ENCODE measurements at regions not wholly inside any gene's neighbourhood (a gene's known extent, or its start where the extent isn't known, plus 50 kb on each side); places are given as distances from the start of the nearest gene placed in this dataset.
"Not testable (repeated sequence)": the region's sequence is repeated elsewhere in the genome, so short reads cannot be mapped to it uniquely, and the experiment has no call there.

GRCh38 chr20:55641497-55641896, 363.8 kb downstream of the CBLN4 start:
- Mint-ChIP-seq H3K9me3 (no peaks in the 10 kb centered on the region), H3K27ac (no peak overlapping the region), H3K4me1 (peaks cover 12% of the 10 kb centered on the region), H3K4me3 (no peak overlapping the region), H3K36me3 (ENCODE audit: low read depth) (no peaks in the 10 kb centered on the region), H3K27me3 (ENCODE audit: insufficient read depth) (peaks cover 2% of the 10 kb centered on the region)
- no peak for DNase-seq
- Histone ChIP-seq H3K4me3 (ENCODE audit: low read length) (no peak overlapping the region), H3K9ac (ENCODE audit: extremely low read depth, low read length, poor library complexity, severe bottlenecking) (no peak overlapping the region), H3K27me3 (ENCODE audit: control insufficient read depth, insufficient read depth, low read length, poor library complexity, severe bottlenecking) (no peaks in the 10 kb centered on the region), H3K4me1 (ENCODE audit: control insufficient read depth, insufficient read depth, low read length) (no peaks in the 10 kb centered on the region), H3K27ac (ENCODE audit: low read depth, low read length) (no peak overlapping the region), H3K9me3 (ENCODE audit: control insufficient read depth, low read length) (peaks cover 28% of the 10 kb centered on the region), H3K36me3 (ENCODE audit: control insufficient read depth, insufficient read depth, low read length) (no peaks in the 10 kb centered on the region)
- WGBS, 2 experiments (ENCODE audit: insufficient coverage in 1 of 2, insufficient read length in 1 of 2): 92 to 100% methylated on average over 1 of the region's 1 CpG
- TF ChIP-seq, protein P1, sequence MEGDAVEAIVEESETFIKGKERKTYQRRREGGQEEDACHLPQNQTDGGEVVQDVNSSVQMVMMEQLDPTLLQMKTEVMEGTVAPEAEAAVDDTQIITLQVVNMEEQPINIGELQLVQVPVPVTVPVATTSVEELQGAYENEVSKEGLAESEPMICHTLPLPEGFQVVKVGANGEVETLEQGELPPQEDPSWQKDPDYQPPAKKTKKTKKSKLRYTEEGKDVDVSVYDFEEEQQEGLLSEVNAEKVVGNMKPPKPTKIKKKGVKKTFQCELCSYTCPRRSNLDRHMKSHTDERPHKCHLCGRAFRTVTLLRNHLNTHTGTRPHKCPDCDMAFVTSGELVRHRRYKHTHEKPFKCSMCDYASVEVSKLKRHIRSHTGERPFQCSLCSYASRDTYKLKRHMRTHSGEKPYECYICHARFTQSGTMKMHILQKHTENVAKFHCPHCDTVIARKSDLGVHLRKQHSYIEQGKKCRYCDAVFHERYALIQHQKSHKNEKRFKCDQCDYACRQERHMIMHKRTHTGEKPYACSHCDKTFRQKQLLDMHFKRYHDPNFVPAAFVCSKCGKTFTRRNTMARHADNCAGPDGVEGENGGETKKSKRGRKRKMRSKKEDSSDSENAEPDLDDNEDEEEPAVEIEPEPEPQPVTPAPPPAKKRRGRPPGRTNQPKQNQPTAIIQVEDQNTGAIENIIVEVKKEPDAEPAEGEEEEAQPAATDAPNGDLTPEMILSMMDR (conservative IDR thresholded peaks at IDR 0.05): no peak

- no peaks in the 10 kb centered on the region for H3K4me1 ChIP-seq (ENCODE audit: control insufficient read depth, insufficient read depth, low read length)
- no peak overlapping the region for H3K4me3 ChIP-seq (ENCODE audit: low read length)
- H3K4me3 Mint-ChIP-seq: no peak overlapping the region
- H3K27me3 Mint-ChIP-seq (ENCODE audit: insufficient read depth): no peaks in the 10 kb centered on the region
- no peak for DNase-seq
- H3K9me3 ChIP-seq (ENCODE audit: control insufficient read depth, low read length): peaks cover 28% of the 10 kb centered on the region
- H3K9me3 Mint-ChIP-seq: no peaks in the 10 kb centered on the region
- 82% methylated on average over 2 of the region's 2 CpGs; no CpG with 5 or more reads in 1 of the 2 experiments for WGBS, 2 experiments (ENCODE audit: insufficient coverage in 1 of 2, insufficient read length in 1 of 2)
- H3K36me3 ChIP-seq (ENCODE audit: control insufficient read depth, insufficient read depth, low read length): no peaks in the 10 kb centered on the region
- no peak overlapping the region for H3K27ac Mint-ChIP-seq
- H3K27me3 ChIP-seq (ENCODE audit: control insufficient read depth, insufficient read depth, low read length, poor library complexity, severe bottlenecking): no peaks in the 10 kb centered on the region
- peaks cover 16% of the 10 kb centered on the region for H3K4me1 Mint-ChIP-seq
- TF ChIP-seq, protein P1 (conservative IDR thresholded peaks at IDR 0.05): no peak
- H3K9ac ChIP-seq (ENCODE audit: extremely low read depth, low read length, poor library complexity, severe bottlenecking): no peak overlapping the region
- no peak overlapping the region for H3K27ac ChIP-seq (ENCODE audit: low read depth, low read length)
- no peaks in the 10 kb centered on the region for H3K36me3 Mint-ChIP-seq (ENCODE audit: low read depth)
Measured at GRCh38 chr20:55635870-55636269, 369.4 kb downstream of the CBLN4 start.

DNA sequence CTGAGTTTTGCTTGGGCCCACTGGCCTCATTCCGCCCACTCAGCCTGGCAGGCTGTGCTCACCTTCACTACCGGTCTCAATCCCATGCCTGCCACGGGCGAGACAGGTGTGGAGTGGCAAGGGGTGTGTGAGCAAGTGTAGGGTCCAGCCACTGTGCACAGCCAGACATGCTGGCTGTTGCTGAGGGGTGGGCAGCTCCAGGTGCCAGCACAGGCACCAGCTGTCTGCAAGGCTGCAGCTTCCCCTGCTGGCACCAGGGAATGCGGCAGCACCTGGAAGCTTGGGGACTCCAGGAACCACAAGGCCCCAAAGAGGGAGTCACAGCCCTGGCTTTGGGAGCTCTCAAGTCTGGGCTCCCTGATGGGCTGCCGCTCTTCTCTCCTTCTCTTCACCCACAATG, 372.7 kb downstream of the CBLN4 start:
- H3K27me3 Mint-ChIP-seq (ENCODE audit: insufficient read depth): no peaks in the 10 kb centered on the region
- H3K9me3 Mint-ChIP-seq: no peaks in the 10 kb centered on the region
- Histone ChIP-seq H3K9me3 (ENCODE audit: control insufficient read depth, low read length) (peaks cover 9% of the 10 kb centered on the region), H3K4me1 (ENCODE audit: control insufficient read depth, insufficient read depth, low read length) (no peaks in the 10 kb centered on the region), H3K27me3 (ENCODE audit: control insufficient read depth, insufficient read depth, low read length, poor library complexity, severe bottlenecking) (no peaks in the 10 kb centered on the region), H3K4me3 (ENCODE audit: low read length) (no peak overlapping the region), H3K9ac (ENCODE audit: extremely low read depth, low read length, poor library complexity, severe bottlenecking) (no peak overlapping the region), H3K27ac (ENCODE audit: low read depth, low read length) (no peak overlapping the region), H3K36me3 (ENCODE audit: control insufficient read depth, insufficient read depth, low read length) (no peaks in the 10 kb centered on the region)
- DNase-seq: peak; percentile 78
- no peaks in the 10 kb centered on the region for H3K36me3 Mint-ChIP-seq (ENCODE audit: low read depth)
- 88 to 93% methylated on average over 2 to 6 of the region's 6 CpGs for WGBS, 2 experiments (ENCODE audit: insufficient coverage in 1 of 2, insufficient read length in 1 of 2)
- no peak overlapping the region for H3K27ac Mint-ChIP-seq
- H3K4me1 Mint-ChIP-seq: peaks cover 15% of the 10 kb centered on the region
- no peak overlapping the region for H3K4me3 Mint-ChIP-seq
- TF ChIP-seq, protein P1 (conservative IDR thresholded peaks at IDR 0.05): peak; percentile 63

DNA sequence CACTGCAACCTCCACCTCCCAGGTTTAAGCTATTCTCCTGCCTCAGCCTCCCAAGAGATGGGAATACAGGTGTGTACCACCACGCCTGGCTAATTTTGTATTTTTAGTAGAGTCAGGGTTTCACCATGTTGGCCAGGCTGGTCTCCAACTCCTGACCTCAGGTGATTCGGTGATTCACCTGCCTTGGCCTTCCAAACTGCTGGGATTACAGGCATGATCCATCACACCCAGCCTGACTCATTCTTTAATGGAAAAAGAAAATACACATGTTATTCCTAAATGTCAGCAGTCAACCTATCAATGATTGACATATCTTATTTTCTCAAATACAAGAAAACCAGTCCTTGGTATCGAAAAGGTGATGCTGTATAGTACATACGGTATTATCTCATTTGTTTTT, 376.2 kb downstream of the CBLN4 start:
- not testable (repeated sequence) for H3K36me3 Mint-ChIP-seq (ENCODE audit: low read depth); H3K27me3 ChIP-seq (ENCODE audit: control insufficient read depth, insufficient read depth, low read length, poor library complexity, severe bottlenecking); H3K36me3 ChIP-seq (ENCODE audit: control insufficient read depth, insufficient read depth, low read length); H3K27me3 Mint-ChIP-seq (ENCODE audit: insufficient read depth); H3K9me3 ChIP-seq (ENCODE audit: control insufficient read depth, low read length); H3K27ac Mint-ChIP-seq; H3K4me3 Mint-ChIP-seq; H3K4me1 Mint-ChIP-seq; H3K9me3 Mint-ChIP-seq; H3K27ac ChIP-seq (ENCODE audit: low read depth, low read length); H3K4me3 ChIP-seq (ENCODE audit: low read length); H3K4me1 ChIP-seq (ENCODE audit: control insufficient read depth, insufficient read depth, low read length); H3K9ac ChIP-seq (ENCODE audit: extremely low read depth, low read length, poor library complexity, severe bottlenecking); DNase-seq
- WGBS, 2 experiments (ENCODE audit: insufficient coverage in 1 of 2, insufficient read length in 1 of 2): 75 to 83% methylated on average over 2 of the region's 4 CpGs

All from endodermal cell (in vitro differentiated cells).